ENCODE measurements at regions not wholly inside any gene's neighbourhood (a gene's known extent, or its start where the extent isn't known, plus 50 kb on each side); places are given as distances from the start of the nearest gene placed in this dataset.

DNA sequence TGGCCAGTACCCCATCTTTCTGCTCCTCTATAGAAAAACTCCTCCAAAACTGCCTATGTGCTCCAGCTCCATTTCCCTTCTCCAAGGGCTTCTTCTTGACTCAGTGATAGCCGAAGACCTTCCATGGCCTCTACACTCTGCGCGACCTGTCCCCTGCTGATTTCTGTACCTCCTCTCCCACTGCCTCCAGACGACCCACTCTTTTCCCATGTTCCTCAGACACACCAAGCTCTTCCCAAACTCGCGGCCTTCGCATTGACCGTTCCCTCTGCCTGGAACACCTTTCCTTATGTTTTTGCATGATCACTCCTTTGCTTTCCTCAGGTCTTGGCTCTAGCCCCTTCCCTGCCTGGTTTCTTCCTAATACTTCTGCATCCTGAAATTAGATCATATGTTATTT, 255.6 kb upstream of the SDK2 start:
- no peak for TF ChIP-seq CHD2 (IDR thresholded peaks at IDR 0.05; ENCODE audit: low read depth, low read length)
- TF ChIP-seq CAMTA2 (CRISPR knock-in tag; IDR thresholded peaks at IDR 0.05; ENCODE audit: borderline replicate concordance): no peak
- TF ChIP-seq, protein P1, sequence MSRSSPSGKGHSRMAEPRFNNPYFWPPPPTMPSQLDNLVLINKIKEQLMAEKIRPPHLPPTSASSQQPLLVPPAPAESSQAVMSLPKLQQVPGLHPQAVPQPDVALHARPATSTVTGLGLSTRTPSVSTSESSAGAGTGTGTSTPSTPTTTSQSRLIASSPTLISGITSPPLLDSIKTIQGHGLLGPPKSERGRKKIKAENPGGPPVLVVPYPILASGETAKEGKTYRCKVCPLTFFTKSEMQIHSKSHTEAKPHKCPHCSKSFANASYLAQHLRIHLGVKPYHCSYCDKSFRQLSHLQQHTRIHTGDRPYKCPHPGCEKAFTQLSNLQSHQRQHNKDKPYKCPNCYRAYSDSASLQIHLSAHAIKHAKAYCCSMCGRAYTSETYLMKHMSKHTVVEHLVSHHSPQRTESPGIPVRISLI (CRISPR knock-in tag; IDR thresholded peaks at IDR 0.05; ENCODE audit: borderline replicate concordance): no peak
- TF ChIP-seq CBX5 (CRISPR knock-in tag; IDR thresholded peaks at IDR 0.05; ENCODE audit: borderline replicate concordance): no peak
- TF ChIP-seq HDAC2 (CRISPR knock-in tag; IDR thresholded peaks at IDR 0.05): no peak
- TF ChIP-seq PAF1 (CRISPR knock-in tag; IDR thresholded peaks at IDR 0.05): no peak
- TF ChIP-seq BRCA1 (CRISPR knock-in tag; IDR thresholded peaks at IDR 0.05): no peak
- no peak for TF ChIP-seq ZNF343 (CRISPR knock-in tag; IDR thresholded peaks at IDR 0.05)
- TF ChIP-seq HOXA7 (CRISPR knock-in tag; IDR thresholded peaks at IDR 0.05): no peak
- no peak for TF ChIP-seq BHLHE40 (IDR thresholded peaks at IDR 0.05; ENCODE audit: low read length)

All from HepG2 (cell line).